Coronary artery (tissue), 2 donors: ENCODE measurements at regions not wholly inside any gene's neighbourhood (a gene's known extent, or its start where the extent isn't known, plus 50 kb on each side); places are given as distances from the start of the nearest gene placed in this dataset.

Source experiments
- DNase-seq: peaks from one replicate; pipeline ENCODE4 v3.0.0-alpha.2; 2017; ENCODE audit warnings: low spot score
- H3K27ac ChIP-seq, 2 donors: fragments of 200-600 bp; sonication (generic); one replicate each; pipeline ENCODE4 v1.5.1; 2016 to 2019
- H3K4me3 ChIP-seq: fragments of 200-600 bp; sonication (generic); 2 replicates; pipeline ENCODE4 v1.5.1; 2016; ENCODE audit warnings: mild to moderate bottlenecking, moderate library complexity
- TF ChIP-seq, protein P1 (sequence below): fragments of 200-600 bp; sonication (generic); IDR thresholded peaks from one replicate; pipeline ENCODE4 v1.5.1; 2019; ENCODE audit warnings: antibody characterized with exemption

DNA sequence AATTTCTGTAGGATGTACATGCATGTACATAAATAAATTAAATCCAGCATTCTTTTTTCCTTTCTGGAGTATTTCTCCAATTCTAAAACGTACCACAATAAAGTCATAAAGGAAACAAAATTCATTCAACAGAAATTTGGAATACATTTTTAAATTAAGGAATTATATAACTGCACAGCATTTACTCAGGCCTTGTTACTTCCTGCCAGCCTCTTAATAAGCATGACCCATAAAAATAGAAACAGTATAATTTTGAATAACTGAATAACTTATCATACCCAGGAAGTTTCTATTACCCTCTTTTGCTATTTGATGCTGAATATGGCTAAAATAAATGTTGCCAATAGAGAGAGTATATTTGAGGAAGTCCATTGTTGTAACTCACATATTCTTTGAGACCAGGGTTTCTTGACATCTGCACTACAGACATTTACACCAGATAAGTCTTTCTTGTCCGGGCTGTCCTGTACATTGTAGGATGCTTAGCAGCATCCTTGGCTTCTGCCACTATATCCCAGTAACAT is 178.2 kb downstream of the KLF12 start:
- TF ChIP-seq, protein P1, sequence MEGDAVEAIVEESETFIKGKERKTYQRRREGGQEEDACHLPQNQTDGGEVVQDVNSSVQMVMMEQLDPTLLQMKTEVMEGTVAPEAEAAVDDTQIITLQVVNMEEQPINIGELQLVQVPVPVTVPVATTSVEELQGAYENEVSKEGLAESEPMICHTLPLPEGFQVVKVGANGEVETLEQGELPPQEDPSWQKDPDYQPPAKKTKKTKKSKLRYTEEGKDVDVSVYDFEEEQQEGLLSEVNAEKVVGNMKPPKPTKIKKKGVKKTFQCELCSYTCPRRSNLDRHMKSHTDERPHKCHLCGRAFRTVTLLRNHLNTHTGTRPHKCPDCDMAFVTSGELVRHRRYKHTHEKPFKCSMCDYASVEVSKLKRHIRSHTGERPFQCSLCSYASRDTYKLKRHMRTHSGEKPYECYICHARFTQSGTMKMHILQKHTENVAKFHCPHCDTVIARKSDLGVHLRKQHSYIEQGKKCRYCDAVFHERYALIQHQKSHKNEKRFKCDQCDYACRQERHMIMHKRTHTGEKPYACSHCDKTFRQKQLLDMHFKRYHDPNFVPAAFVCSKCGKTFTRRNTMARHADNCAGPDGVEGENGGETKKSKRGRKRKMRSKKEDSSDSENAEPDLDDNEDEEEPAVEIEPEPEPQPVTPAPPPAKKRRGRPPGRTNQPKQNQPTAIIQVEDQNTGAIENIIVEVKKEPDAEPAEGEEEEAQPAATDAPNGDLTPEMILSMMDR, result no peak
- H3K27ac ChIP-seq, result no peak overlapping the region
- no peak for DNase-seq
- H3K4me3 ChIP-seq, result no peak overlapping the region

DNA sequence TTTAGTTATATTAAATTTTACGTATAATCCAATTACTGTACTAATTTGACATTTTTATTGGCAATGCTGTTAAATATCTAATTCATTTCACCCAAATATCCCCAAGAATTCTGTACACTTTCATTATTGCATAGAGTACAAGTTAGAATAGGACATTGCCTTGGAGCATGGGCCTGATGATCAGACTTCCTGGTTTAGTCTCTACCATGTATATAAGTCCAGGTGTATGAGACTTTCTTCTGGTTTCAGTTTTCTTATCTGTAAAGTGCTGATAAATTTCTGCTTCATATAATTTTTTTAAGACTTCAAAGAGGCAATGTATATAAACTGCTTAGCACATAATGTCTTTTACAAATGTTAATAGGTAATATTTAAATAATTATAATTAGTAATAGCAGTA is 179.4 kb downstream of the KLF12 start:
- TF ChIP-seq, protein P1, result no peak
- DNase-seq, result no peak
- no peak overlapping the region for H3K4me3 ChIP-seq
- H3K27ac ChIP-seq, result no peak overlapping the region

DNA sequence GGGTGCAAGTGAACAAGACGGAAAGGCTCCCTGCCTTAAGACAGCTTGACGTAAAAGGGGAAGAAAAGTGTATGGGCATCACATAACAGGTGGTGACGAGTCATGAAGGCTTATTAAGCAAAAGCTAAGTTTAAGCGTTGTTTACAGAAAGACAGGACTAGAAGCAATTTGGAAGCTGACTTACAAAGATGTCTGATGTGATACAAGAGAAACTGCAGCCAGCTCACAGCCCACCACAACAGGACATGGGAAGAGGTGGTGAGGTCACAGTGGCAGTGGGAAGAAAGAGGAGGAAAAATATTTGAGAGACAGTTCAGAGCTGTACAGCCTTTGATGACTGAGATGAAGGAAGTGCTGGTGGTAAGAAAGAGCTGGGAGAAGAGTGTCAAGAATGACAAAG is 181.6 kb downstream of the KLF12 start:
- DNase-seq, result no peak
- TF ChIP-seq, protein P1, result no peak
- Histone ChIP-seq H3K27ac (no peak overlapping the region), H3K4me3 (no peak overlapping the region)

DNA sequence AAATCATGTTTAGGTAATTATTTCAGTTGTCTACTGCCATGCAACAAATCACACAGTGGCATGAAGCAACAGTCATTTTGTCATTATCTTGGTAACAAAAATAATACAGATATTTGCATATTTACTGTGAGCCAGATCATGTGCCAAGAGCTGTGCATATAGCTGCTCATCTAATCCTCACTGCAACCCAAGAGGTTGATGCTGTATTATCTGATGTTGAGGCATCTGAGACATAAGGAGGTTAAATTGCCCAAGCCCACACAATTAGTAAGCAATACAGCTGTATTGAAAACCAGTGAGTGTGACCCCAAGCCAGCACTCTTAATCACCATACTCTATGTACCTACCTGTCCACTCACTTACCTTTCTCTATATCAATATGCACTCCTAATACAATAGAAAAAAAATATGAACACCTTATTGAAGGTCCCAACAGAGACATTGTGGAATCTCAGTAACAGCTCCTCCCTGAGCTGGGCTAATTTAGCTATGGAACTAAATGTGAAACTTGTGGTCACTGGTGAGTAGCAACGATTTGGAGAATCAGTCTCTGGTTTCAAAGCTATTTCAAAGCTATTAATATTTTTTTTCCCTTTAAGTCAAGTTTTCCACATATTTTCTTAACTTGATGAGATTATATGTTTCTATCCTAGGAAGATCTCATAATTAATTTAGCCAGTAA is 185.2 kb downstream of the KLF12 start:
- H3K27ac ChIP-seq, result no peak overlapping the region
- DNase-seq, result no peak
- TF ChIP-seq, protein P1, result no peak
- no peak overlapping the region for H3K4me3 ChIP-seq

DNA sequence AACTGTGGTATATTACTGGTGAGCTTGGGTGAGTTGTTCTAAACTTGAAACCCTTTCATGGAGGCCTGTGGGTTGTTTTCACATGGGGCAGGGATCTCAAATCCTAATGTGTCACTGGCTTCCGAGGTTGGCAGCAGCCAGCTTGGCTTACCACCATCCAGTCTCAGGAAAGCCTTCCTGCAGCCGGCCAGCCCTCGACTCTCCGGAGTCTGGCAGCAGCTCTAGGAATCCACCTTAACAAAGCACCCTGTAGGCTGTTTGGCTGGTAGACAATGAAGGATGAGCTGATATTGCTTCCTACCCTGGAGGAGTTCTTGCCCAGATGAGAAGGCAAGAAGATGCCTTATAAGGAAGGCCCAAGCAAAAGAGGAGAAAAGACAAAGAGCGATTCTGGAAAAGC is 188.3 kb downstream of the KLF12 start:
- Histone ChIP-seq H3K4me3 (no peak overlapping the region), H3K27ac (no peak overlapping the region)
- TF ChIP-seq, protein P1, result no peak
- no peak for DNase-seq

DNA sequence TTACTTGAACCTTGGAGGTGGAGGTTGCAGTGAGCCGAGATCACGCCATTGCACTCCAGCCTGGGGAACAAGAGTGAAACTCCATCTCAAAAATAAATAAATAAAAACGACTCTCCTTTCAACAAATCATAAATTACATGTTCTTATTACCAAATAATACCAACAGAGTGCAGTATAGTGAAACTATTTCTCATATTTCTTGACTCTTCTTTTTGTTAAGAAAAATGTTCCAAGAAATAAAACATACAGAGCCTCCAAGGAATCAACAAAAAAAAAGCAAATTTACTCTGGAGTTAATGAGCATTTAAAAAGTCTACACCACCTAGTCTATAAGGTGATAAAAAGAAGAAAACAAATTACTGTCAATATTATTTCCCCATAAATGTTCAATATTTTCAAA is 188.8 kb downstream of the KLF12 start:
- Histone ChIP-seq H3K4me3 (no peak overlapping the region), H3K27ac (no peak overlapping the region)
- no peak for DNase-seq
- TF ChIP-seq, protein P1, result no peak

DNA sequence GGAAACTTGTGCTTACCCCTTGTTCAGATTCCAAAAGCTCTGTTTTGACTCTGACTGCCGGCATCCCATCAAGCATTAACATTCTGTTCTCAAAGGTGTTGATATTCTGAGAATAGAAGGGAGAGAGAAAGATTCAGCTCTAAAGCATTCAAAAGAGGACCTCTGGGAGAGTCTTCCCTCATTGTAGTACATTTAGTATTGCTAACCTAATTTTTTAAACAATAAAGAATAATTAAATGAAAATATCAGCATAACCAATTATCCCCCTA is 190.3 kb downstream of the KLF12 start:
- no peak for DNase-seq
- TF ChIP-seq, protein P1, result no peak
- Histone ChIP-seq H3K27ac (no peak overlapping the region), H3K4me3 (no peak overlapping the region)
